Stimulated activated naive CD8-positive, alpha-beta T cell treated with anti-CD3 and anti-CD28 coated beads, Interleukin-15, Interleukin-2, amounts not matched to agents 100 U/mL and 50 U/mL, for 24 hours (primary cell): ENCODE measurements at regions not wholly inside any gene's neighbourhood (a gene's known extent, or its start where the extent isn't known, plus 50 kb on each side); places are given as distances from the start of the nearest gene placed in this dataset.

Source experiments
- ATAC-seq: fragments of 150-1000 bp; cut with Tn5 transposase; one replicate; pipeline ENCODE4 v1.10.0; 2021
- DNase-seq: peaks from one replicate; pipeline ENCODE4 v3.0.0; 2021

GRCh38 chr7:22625251-22625650, 101.7 kb upstream of the IL6 start:
- DNase-seq: no peak
- no peak for ATAC-seq

DNA sequence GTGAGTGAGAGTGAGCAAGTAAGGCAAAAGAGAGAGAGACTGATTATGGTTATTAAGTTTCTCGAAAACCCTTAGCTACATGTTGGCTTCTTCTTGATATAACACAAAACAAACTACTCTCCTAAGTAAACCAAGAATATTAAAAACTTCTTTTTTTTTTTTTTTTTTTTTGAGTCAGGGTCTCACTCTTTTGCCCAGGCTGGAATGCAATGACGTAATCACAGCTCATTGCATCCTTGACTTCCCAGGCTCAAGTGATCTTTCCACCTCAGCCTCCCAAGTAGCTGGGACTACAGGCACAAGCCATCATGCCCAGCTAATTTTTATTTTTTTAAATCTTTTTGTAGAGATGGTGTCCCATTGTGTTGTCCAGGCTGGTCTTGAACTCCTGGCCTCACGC, 102.2 kb upstream of the IL6 start:
- no peak for ATAC-seq
- DNase-seq: no peak

DNA sequence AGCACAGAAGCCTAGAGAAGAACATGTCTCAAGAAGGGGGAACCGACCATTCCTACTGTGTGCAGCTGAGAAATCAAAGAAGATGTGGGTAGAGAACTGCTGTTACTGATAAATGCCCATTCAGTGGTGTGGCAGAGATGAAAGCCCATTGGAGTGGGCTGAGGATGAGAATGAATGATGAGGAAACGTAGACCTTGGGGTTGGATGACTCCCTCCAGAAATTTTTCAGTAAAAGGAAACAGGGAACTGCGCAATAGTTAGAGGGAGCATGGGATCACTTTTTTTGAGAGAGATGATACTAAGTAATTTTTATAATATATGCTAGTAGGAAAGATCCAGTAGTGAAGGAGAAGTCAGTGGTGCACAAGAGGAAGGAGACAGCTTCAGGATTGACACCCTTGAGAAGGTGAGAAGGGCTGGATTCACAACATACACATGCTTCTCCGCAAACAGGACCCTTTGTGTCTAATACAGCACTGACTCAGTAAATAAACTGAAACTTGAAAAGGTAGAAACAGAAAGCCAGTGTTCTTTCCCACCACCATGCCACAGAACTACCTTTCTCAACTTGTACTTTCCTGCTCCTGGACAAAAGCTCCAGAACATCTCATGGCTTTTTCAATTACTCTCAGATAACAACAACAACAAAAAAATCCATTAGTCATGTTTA, 104.7 kb upstream of the IL6 start:
- DNase-seq (no peak), ATAC-seq (no peak)

DNA sequence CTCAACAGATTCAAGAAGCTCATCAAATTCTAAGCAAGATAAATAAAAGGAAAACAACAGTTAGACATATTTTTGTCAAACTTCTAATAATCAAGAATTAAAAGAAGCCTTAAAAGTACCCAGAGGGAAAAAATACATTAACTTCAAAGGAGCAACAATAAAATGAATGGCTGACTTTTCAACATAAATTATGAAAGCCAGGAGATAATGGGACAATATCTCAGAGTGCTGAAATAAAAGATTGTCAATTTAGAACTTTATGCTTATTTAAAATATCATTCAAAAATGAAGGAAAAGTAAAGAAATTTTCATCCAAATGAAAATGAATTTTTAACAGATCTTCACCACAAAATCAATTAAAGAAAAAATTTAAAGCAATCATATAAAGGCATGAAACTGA, 108.5 kb upstream of the IL6 start:
- no peak for DNase-seq
- ATAC-seq: no peak

- no peak for ATAC-seq
- no peak for DNase-seq
These were observed 109.8 kb upstream of the IL6 start for GRCh38 chr7:22617166-22617565.

DNA sequence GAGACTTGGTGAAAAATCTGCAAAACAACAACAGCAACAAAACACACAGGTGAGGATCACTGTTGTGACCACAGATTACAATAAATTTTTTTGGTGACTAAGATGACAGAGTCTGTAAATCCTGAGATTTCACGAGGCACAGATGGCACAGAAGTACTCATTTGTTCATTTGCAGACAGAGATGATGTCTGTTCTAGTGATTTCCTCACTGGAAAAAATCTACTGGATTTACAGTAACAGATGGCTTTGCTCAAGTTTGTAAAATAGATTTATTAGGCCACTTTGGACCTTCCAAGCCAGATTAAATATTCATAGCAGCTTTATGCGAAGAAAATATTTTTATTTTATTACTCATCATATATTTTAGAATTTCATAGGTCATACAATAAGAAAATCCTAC, 113.5 kb upstream of the IL6 start:
- no peak for ATAC-seq

DNA sequence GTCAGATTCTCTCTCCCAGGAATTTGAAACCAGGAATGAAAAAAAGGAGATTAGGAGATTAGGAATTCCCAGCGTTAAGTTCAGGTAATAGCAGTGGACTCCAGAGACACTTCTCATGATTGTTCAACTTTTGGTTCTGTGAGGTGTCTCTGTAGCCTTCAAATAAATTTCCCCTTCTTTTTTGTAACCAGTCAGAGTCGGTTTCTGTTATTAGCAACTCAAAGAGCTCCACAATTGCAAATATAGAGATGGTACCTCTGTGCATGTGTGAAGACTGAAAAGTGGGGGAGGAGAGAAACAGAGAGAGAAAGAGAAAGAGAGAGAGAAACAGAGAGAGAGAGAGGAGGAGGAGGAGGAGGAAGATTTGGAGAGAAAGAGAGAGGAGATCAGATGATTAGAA, 112.8 kb upstream of the STEAP1B start:
- ATAC-seq: no peak
- no peak for DNase-seq

More for the DNA sequence above, 113.5 kb upstream of the IL6 start:
- no peak for DNase-seq

GRCh38 chr7:22611758-22612079, 111.7 kb upstream of the STEAP1B start:
- DNase-seq: no peak
- ATAC-seq: no peak

- ATAC-seq: no peak
These were observed 111.2 kb upstream of the STEAP1B start for GRCh38 chr7:22610951-22611757.

DNA sequence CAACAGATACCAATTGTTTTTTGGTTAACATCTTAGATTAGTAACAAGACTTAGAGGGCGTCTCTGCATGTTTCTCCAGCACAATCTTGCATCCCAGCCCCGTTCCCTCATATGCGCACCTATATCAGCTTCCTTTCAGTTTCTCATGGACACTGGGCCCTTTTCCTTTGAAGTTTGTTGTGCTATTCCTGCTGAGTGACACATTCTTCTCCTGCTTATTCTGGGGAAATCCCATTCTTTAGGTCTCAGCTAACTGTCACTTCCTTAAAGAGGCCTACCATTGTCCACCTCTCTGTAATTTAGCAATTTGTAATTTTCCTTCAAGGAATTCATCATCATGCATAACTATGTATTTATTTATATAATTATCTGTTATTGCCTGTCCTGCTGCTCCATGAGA, 110.3 kb upstream of the STEAP1B start:
- ATAC-seq (no peak), DNase-seq (no peak)

More at GRCh38 chr7:22610951-22611757, 111.2 kb upstream of the STEAP1B start:
- no peak for DNase-seq

GRCh38 chr7:22607180-22607579, 107.2 kb upstream of the STEAP1B start:
- no peak for DNase-seq
- no peak for ATAC-seq

GRCh38 chr7:22604246-22604645, 104.3 kb upstream of the STEAP1B start:
- no peak for ATAC-seq

GRCh38 chr7:22601812-22602565, 102.0 kb upstream of the STEAP1B start:
- no peak for ATAC-seq
- DNase-seq: no peak

More at GRCh38 chr7:22604246-22604645, 104.3 kb upstream of the STEAP1B start:
- no peak for DNase-seq

DNA sequence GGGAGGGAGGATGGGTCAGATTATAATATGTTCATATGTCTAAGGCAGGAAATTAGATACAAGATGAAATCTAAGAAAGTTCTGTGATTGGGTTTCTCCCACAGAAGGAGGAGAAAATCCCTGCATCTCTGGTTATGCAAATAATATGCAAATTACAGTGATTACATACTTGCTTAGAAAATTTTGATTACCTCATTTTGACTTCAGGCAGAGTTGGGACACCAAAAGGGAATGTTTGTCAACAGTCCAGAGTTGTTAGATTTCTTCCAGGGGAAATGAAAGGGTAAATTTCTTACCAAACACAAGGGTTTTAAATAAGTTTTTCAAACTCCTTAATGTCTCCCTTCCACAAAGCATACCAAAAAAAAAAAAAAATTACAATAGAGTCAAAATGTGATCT, 101.4 kb upstream of the STEAP1B start:
- DNase-seq (no peak), ATAC-seq (no peak)

DNA sequence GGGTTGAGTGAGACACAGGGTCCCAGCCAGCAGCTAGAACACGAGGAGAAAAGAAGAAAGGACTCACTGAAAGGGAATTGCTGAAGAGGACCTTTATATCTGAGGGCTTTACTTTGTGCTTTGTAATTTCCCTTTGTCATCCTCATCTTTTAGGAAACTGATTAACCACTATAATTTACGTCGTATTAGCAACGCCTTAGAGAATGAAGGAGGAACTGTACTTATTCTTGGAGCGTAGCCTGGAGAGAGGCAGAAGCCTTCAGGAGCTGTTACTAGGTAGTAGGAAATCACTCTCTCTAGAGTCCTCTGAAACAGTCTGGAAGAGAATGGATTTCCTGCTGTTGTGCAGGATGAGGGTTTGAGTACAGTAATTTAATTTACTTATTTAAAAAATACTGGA, 101.0 kb upstream of the STEAP1B start:
- DNase-seq: no peak
- no peak for ATAC-seq

GRCh38 chr7:22598318-22598920, 98.4 kb upstream of the STEAP1B start:
- no peak for DNase-seq
- no peak for ATAC-seq

DNA sequence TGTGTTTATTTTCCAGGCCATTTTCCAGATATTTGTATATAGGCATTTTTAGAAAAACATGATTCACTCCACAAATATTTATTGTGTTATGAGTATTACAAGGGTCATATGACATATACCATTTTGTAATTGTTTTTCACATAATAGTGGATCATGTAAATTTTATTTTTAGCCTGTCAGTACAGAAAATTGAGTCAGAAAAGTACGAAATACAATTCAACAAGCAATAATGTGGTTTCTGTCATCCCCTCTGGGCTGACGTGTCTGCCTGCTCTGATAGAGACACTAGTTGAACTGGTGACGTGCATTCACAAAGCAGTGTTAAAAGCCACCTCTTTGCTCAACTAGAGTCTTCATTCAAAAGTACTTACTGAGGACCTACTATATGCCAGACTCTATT, 97.9 kb upstream of the STEAP1B start:
- ATAC-seq (no peak), DNase-seq (no peak)

DNA sequence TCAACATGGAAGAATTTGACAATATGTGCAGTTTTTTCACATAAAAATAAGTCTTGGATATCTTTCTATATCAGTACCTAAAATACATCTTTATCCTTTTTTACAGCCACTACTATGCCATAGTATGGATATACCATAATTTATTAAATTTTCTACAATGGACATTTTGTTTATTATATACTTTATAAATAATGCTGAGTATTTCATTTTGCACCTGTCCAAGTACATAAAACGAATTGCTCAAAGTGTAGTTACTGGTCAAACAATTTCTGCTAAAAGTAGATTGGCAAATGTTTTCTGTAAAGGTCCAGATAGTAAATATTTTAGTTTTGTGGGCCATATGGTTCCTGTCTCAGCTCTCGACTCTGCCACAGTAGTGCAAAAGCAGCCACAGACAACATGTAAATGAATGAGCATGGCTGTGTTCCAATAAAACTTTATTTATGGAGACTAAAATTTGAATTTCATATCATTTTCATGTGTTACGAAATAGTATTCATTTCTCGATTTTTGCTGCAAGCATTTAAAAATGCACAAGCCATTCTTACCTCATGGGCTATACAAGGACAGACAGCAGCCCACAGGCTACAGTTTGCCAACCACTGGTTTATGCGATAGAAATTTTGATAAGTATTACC, 96.9 kb upstream of the STEAP1B start:
- DNase-seq: no peak
- no peak for ATAC-seq

- DNase-seq (no peak), ATAC-seq (no peak)
These were observed 94.0 kb upstream of the STEAP1B start for GRCh38 chr7:22594020-22594419.

DNA sequence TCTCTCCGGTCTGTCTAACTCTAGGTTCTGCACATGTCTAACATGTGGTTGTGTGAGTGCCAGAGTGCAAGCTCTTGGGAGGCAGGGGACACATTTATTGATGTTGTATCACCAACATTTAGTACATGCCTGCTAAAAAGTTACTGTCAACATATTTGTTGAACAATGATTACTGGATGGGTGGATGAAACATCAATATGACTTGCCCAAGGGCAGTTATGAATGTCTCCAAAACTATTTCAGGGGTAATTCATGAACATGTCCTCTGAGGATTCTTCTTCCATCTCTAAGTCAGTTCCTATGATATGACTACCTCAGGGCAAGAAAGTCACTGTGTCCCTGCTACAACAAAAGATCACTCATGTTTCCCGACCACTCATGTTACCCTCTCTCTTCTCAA, 91.3 kb upstream of the STEAP1B start:
- no peak for DNase-seq
- ATAC-seq: no peak

DNA sequence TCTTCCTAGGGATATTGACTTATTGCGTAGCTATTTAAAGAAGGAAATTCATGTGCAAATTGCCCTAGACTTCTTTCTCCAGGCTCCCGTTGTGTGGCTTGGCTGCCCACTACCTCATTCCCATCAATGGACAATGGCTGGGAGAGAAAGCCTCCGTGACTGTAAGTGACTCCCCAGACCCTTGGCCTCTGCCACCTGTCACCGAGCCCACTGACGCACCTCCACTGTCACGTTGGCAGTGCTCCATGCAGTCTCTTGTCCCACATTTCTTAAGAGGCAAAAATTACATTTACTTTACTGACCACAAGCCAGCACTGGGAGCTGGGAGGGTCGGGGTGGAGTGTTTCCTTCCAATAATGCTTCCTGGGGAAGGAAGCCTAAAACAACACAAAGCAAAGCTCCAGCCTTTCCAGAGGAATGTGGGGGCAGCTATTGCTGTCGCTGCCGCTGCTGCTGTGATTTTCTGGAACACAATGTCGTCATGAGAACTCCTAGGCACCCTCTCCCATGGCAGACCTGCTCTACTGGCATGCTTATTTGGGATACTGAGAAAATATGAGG, 89.7 kb upstream of the STEAP1B start:
- no peak for DNase-seq

DNA sequence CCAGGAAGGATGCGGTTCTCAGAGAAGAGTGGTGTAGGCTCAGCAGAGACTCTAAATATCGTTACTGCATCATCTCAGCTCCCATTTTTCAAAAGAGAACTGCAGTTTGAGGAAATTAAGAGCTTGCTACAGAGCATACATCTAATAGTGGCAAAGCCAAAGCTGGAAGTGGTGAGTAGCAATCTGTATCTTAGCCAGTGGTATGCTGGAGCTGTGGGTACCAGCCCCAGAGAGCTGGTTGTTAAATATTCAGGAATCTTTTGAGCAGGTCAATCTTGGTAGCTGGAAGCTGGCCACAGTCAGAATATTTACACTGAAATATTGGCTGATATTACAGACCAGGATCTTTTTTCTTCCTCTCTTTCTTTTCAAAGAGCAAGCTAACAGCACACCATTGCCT, 88.4 kb upstream of the STEAP1B start:
- ATAC-seq (no peak), DNase-seq (no peak)

More for the DNA sequence above, 89.7 kb upstream of the STEAP1B start:
- no peak for ATAC-seq
